NCI-H345 (cell line): ENCODE measurements at regions not wholly inside any gene's neighbourhood (a gene's known extent, or its start where the extent isn't known, plus 50 kb on each side); places are given as distances from the start of the nearest gene placed in this dataset.

Experiments
- DNase-seq: peaks from one replicate; lab custom pipeline; 2025; lab: John Stamatoyannopoulos, UW

DNA sequence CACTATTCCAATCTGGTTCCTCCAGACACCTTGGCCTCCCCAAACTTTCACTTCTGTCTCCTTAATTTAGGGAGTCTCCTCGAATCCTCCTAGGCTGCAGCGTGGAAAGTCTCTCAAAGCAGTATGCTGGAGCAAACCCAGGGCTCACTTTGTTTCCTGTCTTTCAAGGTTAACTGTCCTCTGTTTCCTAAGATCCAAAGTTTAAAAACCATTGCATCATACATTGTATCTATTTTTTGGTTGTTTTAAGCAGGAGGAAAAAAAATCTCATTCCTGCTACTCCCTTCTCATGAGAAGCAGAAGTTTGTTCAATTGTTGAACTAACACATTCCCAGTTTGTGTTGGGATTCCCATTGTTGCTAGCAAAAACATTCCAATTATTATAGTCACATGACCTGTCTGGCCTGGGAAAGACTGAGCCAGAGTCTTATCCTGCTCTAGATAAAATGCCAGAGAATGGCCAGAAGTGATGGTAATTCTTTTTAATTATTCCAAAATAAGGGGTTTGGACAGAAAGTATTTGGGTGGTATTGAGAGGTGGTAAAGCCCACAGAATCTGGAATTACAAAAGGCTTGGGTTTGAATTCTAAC, 67.3 kb downstream of the HSPB8 start:
- no peak for DNase-seq

DNA sequence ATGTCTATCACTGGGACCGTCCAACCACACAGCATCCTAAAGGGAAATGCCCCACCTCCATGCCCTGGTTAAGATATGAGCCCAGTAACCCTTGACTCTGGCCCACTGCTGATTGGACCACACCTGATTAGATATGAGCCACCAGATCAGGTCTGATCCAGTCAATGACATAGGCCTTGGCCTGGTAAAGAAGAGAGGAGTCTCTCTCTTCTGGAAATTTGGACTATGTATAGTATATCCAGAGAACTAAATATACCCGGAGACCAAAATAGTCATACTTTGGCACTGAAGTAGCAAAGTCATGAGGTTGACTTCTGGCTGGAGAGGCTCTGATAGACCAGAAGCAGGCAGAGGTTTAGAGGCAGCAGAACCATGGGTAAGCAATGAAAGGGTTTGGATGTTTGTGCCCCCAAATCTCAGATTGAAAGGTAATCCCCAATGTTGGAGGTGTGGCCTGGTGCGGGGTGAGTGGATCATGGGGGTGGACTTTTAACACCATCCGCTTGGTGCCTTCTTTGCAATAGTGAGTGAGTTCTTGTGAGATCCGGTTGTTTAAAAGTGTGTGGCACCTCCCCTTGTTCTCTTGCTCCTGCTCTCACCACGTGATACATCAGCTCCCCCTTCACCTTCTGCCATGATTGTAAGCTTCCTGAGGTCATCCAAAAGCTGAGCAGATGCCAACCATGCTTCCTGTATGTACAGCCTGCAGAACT, 68.4 kb downstream of the HSPB8 start:
- DNase-seq = no peak

DNA sequence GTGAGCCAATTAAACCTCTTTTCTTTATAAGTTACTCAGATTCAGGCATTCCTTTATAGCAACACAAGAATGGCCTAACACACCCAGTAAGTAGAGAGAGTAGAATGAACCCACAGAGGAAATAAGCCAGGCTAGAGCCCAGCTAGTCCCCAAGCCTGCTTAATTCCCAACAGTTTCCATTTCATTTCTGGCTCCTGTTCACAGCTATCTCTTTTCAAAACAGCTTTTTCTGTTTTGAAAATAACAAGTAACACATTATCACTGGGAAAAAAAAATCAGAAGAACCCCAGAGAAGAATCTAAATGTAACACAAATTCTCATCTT, 69.0 kb downstream of the HSPB8 start:
- DNase-seq = no peak

DNA sequence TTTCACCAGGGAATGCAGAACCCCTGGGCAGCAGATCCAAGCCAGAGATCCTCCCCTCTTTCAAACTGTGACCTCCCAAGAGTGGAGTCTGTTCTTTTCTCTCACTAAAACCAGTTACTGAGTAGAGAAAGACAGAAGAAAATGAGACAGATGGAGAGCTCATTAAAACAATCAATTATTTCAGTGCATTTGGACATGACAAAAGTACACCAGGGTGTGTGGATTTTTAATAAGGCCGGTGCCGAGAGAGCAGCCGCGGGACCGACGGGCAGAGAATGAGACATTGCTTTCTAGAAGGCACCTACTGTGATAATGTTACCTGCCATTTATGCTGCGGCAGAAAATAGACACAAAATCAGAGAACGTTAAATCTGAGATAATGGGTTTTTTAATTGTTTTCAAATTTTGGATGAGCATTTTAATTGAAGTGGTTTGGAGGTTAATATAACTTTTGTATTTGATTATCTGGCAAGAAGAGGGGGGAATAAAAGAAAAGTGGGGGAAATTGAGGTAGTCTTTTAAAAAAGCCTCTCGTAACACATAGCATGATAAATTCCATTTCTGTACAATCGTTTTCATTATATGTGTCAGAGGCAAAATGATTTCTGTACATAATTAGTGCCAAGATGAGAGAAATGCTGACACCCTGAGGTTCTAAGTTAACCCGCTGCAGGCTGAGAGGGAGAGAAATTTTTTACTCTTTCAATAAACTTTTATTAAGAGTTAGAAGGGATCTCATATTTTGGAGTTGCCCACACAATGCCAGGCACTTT, 70.8 kb downstream of the HSPB8 start:
- DNase-seq = no peak

DNA sequence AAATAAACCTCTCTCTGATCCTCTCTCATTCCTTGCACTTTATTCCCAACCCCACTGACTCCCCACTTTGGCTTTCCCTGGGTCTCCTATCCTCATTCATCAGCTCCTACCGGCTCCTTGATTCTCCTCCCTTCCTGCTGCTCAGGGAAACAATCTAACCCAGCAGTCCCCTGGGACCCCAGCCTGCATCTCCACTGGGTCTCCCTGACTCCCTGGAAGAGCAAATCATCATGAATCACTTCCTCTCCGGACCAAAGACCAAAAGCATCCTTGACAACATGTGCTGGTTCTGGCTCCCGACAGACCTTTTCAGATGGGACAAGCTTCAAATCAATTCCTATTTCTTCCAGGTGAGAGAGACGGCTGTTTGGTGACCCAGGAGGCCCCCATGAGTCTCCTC, 76.6 kb downstream of the HSPB8 start:
- no peak for DNase-seq

DNA sequence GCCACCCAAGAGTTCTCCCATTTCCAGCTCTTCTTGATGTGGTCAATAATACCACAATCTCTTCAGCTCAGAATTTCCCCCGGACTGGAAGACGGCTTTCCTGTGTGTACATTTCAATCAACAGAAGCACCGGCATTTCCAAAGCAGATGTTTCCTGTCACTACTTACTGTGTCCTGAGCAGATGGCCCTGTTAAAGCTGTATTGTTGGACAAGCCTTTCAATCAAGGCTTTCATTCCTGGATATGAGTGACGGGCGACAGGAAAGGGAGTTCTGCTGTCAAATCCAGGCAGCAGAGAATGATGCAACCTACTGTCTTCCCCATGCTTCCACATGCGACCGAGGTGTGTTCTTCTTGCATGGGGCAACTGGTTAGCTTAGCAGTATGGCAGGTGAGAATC, 76.4 kb upstream of the CCDC60 start:
- peak; percentile 63 for DNase-seq

DNA sequence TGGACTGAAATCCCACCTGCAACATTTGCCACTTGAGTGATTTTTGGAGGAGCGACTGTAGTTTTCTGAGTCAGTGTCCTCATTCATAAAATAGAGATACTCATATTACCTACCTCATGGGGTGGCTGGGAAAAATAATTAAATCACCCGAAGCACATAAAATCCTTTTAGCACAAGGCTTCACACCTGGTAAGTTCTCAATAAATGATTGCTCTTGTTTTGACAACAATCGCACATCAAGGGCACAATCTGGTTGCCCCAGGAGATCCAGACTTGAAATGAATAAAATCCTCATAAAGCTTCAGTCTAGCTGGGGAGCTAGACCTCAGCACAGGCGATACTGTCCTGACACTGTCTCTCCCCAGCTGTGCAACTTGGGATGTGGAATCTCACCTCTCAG, 76.0 kb upstream of the CCDC60 start:
- DNase-seq = no peak

DNA sequence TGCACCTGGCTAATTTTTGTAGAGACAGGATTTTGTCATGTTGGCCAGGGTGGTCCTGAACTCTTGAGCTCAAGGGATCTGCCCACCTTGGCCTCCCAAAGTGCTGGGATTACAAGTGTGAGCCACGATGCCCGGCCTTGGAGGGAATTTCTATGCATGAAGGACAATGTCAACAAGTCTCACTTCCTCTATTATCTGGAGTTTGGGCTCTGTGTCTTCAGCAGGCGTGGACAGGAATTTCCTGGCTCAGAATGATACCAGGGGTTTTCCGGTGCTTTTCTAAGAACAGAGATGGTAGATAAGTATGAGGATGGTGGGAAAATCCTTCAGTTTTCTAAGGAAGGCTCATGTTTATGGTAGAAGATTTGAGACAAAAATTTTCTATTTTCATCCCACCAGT, 75.0 kb upstream of the CCDC60 start:
- no peak for DNase-seq

DNA sequence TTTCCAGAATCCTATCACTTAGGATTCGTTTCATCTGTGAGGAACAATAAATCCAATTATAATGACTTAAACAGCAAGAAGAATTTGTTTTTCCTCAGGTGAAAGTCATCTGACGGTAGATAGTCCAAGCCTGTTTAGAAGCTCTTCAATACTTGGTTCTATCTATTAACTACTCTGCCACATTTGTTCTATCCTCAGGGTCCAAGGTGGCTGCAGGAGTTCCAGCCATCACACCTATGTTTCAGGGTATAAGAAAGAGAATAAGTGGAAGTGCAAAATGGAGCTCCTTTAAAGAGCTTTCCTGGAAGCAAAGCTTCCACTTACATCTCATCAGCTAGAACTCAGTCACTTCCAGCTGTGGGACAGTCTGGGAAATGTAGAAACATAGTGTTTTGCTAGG, 72.1 kb upstream of the CCDC60 start:
- no peak for DNase-seq

DNA sequence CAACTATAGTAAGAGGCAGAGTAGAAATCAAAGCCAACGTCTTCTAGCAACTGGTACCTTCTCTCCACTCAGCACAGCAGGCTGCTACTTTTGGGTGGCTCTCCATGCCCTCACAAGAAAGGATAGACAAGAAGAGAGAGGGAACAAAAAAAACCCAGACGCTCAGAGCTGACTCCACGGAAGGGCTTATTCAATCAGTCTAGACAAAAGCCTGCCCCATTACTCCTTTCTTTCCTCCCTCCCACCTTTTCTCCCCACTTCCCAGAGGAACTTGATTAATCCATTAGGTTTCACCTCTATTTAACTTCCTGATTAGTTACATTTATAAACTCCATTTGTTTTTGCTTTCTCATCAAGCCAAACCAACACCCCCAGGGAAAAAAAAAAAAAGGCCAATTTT, 71.1 kb upstream of the CCDC60 start:
- DNase-seq = no peak

DNA sequence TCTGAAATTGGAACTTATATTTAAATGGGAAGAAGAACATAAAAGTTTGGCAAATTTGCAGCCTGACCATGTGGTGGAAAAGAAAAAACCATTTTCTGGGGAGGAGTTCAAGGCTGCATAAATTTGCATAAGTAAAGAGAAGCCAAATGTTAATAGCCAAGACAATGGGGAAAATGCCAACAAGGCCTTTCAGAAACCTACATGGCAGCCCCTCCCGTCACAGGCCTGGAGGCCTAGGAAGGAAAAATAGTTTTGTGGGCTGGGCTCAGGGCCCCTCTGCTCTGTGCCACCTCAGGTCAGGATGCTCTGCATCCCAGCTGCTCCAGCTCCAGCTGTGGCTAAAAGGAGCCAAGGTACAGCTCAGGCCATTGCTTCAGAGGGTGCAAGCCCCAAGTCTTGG, 67.6 kb upstream of the CCDC60 start:
- DNase-seq = no peak

DNA sequence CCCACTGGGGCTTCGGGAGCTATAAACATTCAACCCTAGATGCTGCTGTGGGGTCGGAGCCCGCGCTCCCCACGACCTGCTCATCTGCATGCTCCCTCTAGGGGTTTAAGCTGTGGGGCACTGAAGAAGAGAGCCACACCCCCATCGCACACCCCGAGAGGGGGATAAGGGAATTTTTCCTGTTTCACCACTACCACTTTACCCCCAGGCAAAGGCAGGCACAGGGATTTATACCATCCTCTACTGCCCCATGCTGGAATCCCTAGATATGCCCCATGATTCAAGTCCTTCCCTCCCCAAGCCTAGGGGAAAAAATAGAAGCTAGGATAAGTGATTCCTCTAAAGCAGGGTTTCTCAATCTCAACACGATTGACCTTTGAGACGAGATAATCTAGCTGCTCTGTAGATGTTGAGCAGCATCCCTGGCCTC, 59.9 kb upstream of the CCDC60 start:
- no peak for DNase-seq

DNA sequence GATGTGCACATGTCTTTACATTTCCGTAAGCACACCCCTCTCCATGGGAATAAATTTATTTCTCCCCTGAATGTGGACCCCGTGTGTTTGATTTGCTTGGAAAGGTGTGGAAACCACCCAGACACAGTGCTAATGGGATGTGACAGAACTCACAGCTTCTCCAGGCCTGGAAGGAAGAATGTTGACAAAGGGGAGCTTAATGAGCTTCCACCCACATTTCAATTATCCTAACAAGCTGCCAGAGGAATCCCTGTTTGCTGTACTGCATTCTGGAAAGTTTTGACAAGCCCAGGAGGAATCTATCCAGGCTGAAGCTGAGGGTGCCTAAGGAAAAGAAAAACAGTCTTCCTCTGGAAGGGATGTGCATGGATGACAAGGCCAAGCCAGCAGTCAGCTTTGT, 51.2 kb upstream of the CCDC60 start:
- no peak for DNase-seq
